ENCODE measurements at regions not wholly inside any gene's neighbourhood (a gene's known extent, or its start where the extent isn't known, plus 50 kb on each side); places are given as distances from the start of the nearest gene placed in this dataset.

- TF ChIP-seq ZBTB11 (tag by site-specific recombination; conservative IDR thresholded peaks at IDR 0.05; ENCODE audit: low read depth) (no peak), ZXDB (tag by site-specific recombination; IDR thresholded peaks at IDR 0.05) (peak; percentile 53), ZFP37 (tag by site-specific recombination; IDR thresholded peaks at IDR 0.05) (no peak), ZNF26 (tag by site-specific recombination; IDR thresholded peaks at IDR 0.05) (no peak), BCL11A (tag by site-specific recombination; IDR thresholded peaks at IDR 0.05; ENCODE audit: low read depth) (no peak), ZNF362 (tag by site-specific recombination; IDR thresholded peaks at IDR 0.05) (peak; percentile 32; the same call in 1 of the 2 replicates), ZNF335 (tag by site-specific recombination; conservative IDR thresholded peaks at IDR 0.05) (no peak), SP3 (tag by site-specific recombination; IDR thresholded peaks at IDR 0.05) (peak; percentile 28; the same call in 1 of the 2 replicates), ZNF248 (tag by site-specific recombination; IDR thresholded peaks at IDR 0.05) (no peak), ZNF654 (tag by site-specific recombination; IDR thresholded peaks at IDR 0.05; ENCODE audit: low read depth) (no peak), ZNF121 (tag by site-specific recombination; IDR thresholded peaks at IDR 0.05) (no peak), ZNF302 (tag by site-specific recombination; IDR thresholded peaks at IDR 0.05; ENCODE audit: low read depth) (no peak), ZNF157 (tag by site-specific recombination; IDR thresholded peaks at IDR 0.05) (no peak), ZNF629 (tag by site-specific recombination; IDR thresholded peaks at IDR 0.05) (no peak), ZNF174 (tag by site-specific recombination; IDR thresholded peaks at IDR 0.05) (no peak), ZNF692 (tag by site-specific recombination; IDR thresholded peaks at IDR 0.05) (no peak), ZEB2 (tag by site-specific recombination; IDR thresholded peaks at IDR 0.05) (no peak), ZNF221 (tag by site-specific recombination; IDR thresholded peaks at IDR 0.05; ENCODE audit: borderline replicate concordance) (no peak), ZNF501 (tag by site-specific recombination; IDR thresholded peaks at IDR 0.05) (no peak), KLF16 (tag by site-specific recombination; IDR thresholded peaks at IDR 0.05) (no peak), SCRT2 (tag by site-specific recombination; IDR thresholded peaks at IDR 0.05) (no peak), ZNF473 (tag by site-specific recombination; IDR thresholded peaks at IDR 0.05) (no peak), SCRT1 (tag by site-specific recombination; IDR thresholded peaks at IDR 0.05; ENCODE audit: borderline replicate concordance) (no peak), ZNF792 (tag by site-specific recombination; IDR thresholded peaks at IDR 0.05) (no peak), ZNF19 (tag by site-specific recombination; IDR thresholded peaks at IDR 0.05; ENCODE audit: low read depth) (no peak), ZBTB21 (tag by site-specific recombination; IDR thresholded peaks at IDR 0.05) (no peak), ZFP3 (tag by site-specific recombination; IDR thresholded peaks at IDR 0.05; ENCODE audit: low read depth) (no peak), ZNF555 (tag by site-specific recombination; conservative IDR thresholded peaks at IDR 0.05) (no peak), ZNF449 (tag by site-specific recombination; IDR thresholded peaks at IDR 0.05) (no peak), ZBTB10 (tag by site-specific recombination; IDR thresholded peaks at IDR 0.05) (no peak)
These were observed 105.1 kb upstream of the DPH5 start (continued) for GRCh38 chr1:101130673-101131072.

Data from HEK293 (cell line).